PC-9 (cell line): ENCODE measurements at regions not wholly inside any gene's neighbourhood (a gene's known extent, or its start where the extent isn't known, plus 50 kb on each side); places are given as distances from the start of the nearest gene placed in this dataset.

Source experiments
- BruUV-seq: library from RNA; stranded (reverse); fragments of 400-500 nt; replicated peaks from 2 replicates; lab custom pipeline; 2021; lab: Mats Ljungman, UMichigan
- CTCF ChIA-PET: fragments of 300-600 bp; sonication (Branson Sonifier 250); formaldehyde crosslinking; loops from one replicate; lab custom pipeline; 2022; ENCODE audit warnings: antibody characterized with exemption; lab: Charles Lee
- POLR2A ChIA-PET: fragments of 300-600 bp; sonication (Branson Sonifier 250); formaldehyde crosslinking; loops from one replicate; lab custom pipeline; 2022; ENCODE audit warnings: antibody characterized with exemption; ENCODE audit not compliant: unreplicated experiment; lab: Charles Lee
- DNase-seq, 2 experiments: peaks; one replicate each; pipeline versions ENCODE4 v3.0.0 to v3.0.0-alpha.2; 2015 to 2022; ENCODE audit warnings: mixed read lengths in 1 of 2
- H2AFZ ChIP-seq: fragments of 200-600 bp; sonication (generic); 2 replicates; pipeline ENCODE4 v1.8.1; 2017; ENCODE audit warnings: antibody characterized with exemption
- H3F3A ChIP-seq: fragments of 200-600 bp; sonication (generic); 2 replicates; pipeline ENCODE4 v1.8.1; 2017; ENCODE audit warnings: antibody characterized with exemption, mild to moderate bottlenecking, low read depth; ENCODE audit not compliant: insufficient read depth
- H3K27ac ChIP-seq: fragments of 200-600 bp; sonication (generic); 2 replicates; pipeline ENCODE4 v1.6.1; 2016; ENCODE audit warnings: mixed run types
- H3K27me3 ChIP-seq: fragments of 200-600 bp; sonication (generic); 2 replicates; pipeline ENCODE4 v1.6.1; 2016; ENCODE audit warnings: low read depth, mixed run types; ENCODE audit not compliant: insufficient read depth
- H3K36me3 ChIP-seq: fragments of 200-600 bp; sonication (generic); 2 replicates; pipeline ENCODE4 v1.6.1; 2016; ENCODE audit warnings: low read depth, mixed run types
- H3K4me1 ChIP-seq: fragments of 200-600 bp; sonication (generic); replicated peaks from 2 replicates; pipeline ENCODE4 v1.6.1; 2016; ENCODE audit warnings: mixed run types; ENCODE audit not compliant: insufficient read depth
- H3K4me2 ChIP-seq: fragments of 200-600 bp; sonication (generic); 2 replicates; pipeline ENCODE4 v1.6.1; 2017; ENCODE audit warnings: mixed run types
- H3K4me3 ChIP-seq: fragments of 200-600 bp; sonication (generic); 2 replicates; pipeline ENCODE4 v1.6.1; 2016; ENCODE audit warnings: mixed run types
- H3K79me2 ChIP-seq: fragments of 200-600 bp; sonication (generic); 2 replicates; pipeline ENCODE4 v1.6.1; 2017; ENCODE audit warnings: low read depth, mixed run types
- H3K9me2 ChIP-seq: fragments of 200-600 bp; sonication (generic); 2 replicates; pipeline ENCODE4 v1.8.1; 2017; ENCODE audit warnings: mild to moderate bottlenecking; ENCODE audit not compliant: insufficient read depth
- H3K9me3 ChIP-seq: fragments of 200-600 bp; sonication (generic); 2 replicates; pipeline ENCODE4 v1.8.1; 2016; ENCODE audit warnings: low read depth; ENCODE audit not compliant: insufficient read depth
- H4K20me1 ChIP-seq: fragments of 200-600 bp; sonication (generic); 2 replicates; pipeline ENCODE4 v1.8.1; 2017; ENCODE audit not compliant: insufficient read depth
- CTCF ChIP-seq: fragments of 200-600 bp; sonication (generic); conservative IDR thresholded peaks from 2 replicates; pipeline ENCODE4 v1.6.1; 2017; ENCODE audit warnings: mixed run types, antibody characterized with exemption, mild to moderate bottlenecking, moderate library complexity
- EZH2 ChIP-seq: fragments of 200-600 bp; sonication (generic); IDR thresholded peaks from 2 replicates; pipeline ENCODE4 v1.8.0; 2017; ENCODE audit warnings: antibody characterized with exemption, low read depth
- intact Hi-C: fragments of 100-400 bp; cut with micrococcal nuclease; formaldehyde crosslinking; loops from one replicate; pipeline ENCODE4 v1.10.0; 2022; ENCODE audit not compliant: unreplicated experiment

DNA sequence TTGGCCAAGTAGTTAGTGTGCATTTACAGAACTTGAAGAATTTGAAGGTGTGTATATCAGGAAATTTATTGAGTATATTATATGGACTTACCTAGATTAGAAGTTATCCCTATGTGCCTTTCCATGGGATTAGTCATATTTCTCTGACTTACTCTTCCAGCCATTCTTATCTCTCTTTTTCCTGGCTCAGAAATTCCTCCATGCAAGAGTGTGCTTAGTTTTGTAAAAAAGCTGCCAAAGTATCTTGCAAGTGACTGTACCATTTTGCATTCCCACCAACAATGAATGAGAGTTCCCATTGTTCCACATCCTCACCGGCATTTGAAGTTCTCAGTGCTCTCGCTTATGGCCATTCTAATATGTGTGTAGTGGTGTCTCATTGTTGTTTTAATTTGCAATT is 82.2 kb upstream of the GUCA2B start:
- H4K20me1 ChIP-seq, result no peaks in the 10 kb centered on the region
- no peaks in the 10 kb centered on the region for H3K79me2 ChIP-seq
- no peaks in the 10 kb centered on the region; the same call in 1 of the 2 replicates for H3K9me3 ChIP-seq
- no peaks in the 10 kb centered on the region for H3K9me2 ChIP-seq
- no peak overlapping the region for H2AFZ ChIP-seq
- TF ChIP-seq CTCF (no peak), EZH2 (no peak)
- H3K4me2 ChIP-seq, result no peak overlapping the region
- BruUV-seq, result no TSS peak
- POLR2A ChIA-PET, result no interaction called here
- CTCF ChIA-PET, result no interaction called here
- H3F3A ChIP-seq, result no peaks in the 10 kb centered on the region
- H3K27me3 ChIP-seq, result no peaks in the 10 kb centered on the region
- no peak overlapping the region for H3K27ac ChIP-seq
- no peaks in the 10 kb centered on the region for H3K4me1 ChIP-seq
- no peak overlapping the region for H3K4me3 ChIP-seq
- intact Hi-C loops, result no loop called here
- no peak for DNase-seq
- no peaks in the 10 kb centered on the region for H3K36me3 ChIP-seq

DNA sequence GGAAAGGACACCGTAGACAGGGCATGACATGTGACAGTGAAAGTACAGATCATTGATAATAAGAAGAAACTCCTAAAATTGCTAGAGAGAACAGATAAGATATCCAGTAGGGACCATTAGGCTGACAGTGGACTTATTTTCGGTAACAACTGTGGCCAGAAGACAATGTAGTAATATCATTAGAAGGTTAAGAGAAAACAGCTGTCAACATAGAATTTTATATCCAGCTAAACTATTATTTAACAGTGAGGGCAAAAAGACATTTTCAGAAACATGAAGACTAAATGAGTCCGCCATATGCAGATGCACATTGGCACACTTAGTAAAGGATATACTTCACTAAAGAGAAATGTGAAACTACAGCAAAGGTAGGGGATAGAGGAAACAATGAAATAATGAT is 95.4 kb upstream of the GUCA2B start:
- H3K27me3 ChIP-seq, result no peaks in the 10 kb centered on the region
- H3K9me2 ChIP-seq, result no peaks in the 10 kb centered on the region
- no peaks in the 10 kb centered on the region for H3K36me3 ChIP-seq
- H3K79me2 ChIP-seq, result no peaks in the 10 kb centered on the region
- no peaks in the 10 kb centered on the region for H3F3A ChIP-seq
- H3K9me3 ChIP-seq, result peaks cover 7% of the 10 kb centered on the region
- ChIA-PET POLR2A (no interaction called here), CTCF (no interaction called here)
- TF ChIP-seq CTCF (no peak), EZH2 (no peak)
- H4K20me1 ChIP-seq, result no peaks in the 10 kb centered on the region
- H3K4me3 ChIP-seq, result no peak overlapping the region
- no peak overlapping the region for H3K27ac ChIP-seq
- BruUV-seq, result no TSS peak
- H2AFZ ChIP-seq, result no peak overlapping the region
- no peaks in the 10 kb centered on the region for H3K4me1 ChIP-seq
- DNase-seq, result no peak
- no peak overlapping the region for H3K4me2 ChIP-seq
- intact Hi-C loops, result no loop called here

- H3K27ac ChIP-seq, result no peak overlapping the region
- no peaks in the 10 kb centered on the region for H3K79me2 ChIP-seq
- no peaks in the 10 kb centered on the region for H3K4me1 ChIP-seq
- no peak overlapping the region for H3K4me3 ChIP-seq
- H3K4me2 ChIP-seq, result no peak overlapping the region
- intact Hi-C loops, result no loop called here
- DNase-seq, result no peak
- TF ChIP-seq EZH2 (no peak), CTCF (no peak)
- H2AFZ ChIP-seq, result no peak overlapping the region
- no TSS peak for BruUV-seq
- H3K27me3 ChIP-seq, result no peaks in the 10 kb centered on the region
- no peaks in the 10 kb centered on the region for H3K36me3 ChIP-seq
- ChIA-PET CTCF (interaction anchor here (0.6 kb wide), 1 partner anchor 10 kb away, joined by 5 read pairs; no protein-coding TSS in a partner anchor), POLR2A (no interaction called here)
- H3K9me3 ChIP-seq, result peaks cover 7% of the 10 kb centered on the region
- H4K20me1 ChIP-seq, result no peaks in the 10 kb centered on the region
- H3K9me2 ChIP-seq, result no peaks in the 10 kb centered on the region
- no peaks in the 10 kb centered on the region for H3F3A ChIP-seq
Measured at GRCh38 chr1:42056460-42056859, 96.8 kb upstream of the GUCA2B start.
